ENCODE measurements at regions not wholly inside any gene's neighbourhood (a gene's known extent, or its start where the extent isn't known, plus 50 kb on each side); places are given as distances from the start of the nearest gene placed in this dataset.
A peak's percentile ranks its signal among the peaks of the same experiment; 100 is the strongest.

- DNase-seq = no peak
Observed at GRCh38 chr21:18191139-18191538, 53.5 kb upstream of the CHODL start.

DNA sequence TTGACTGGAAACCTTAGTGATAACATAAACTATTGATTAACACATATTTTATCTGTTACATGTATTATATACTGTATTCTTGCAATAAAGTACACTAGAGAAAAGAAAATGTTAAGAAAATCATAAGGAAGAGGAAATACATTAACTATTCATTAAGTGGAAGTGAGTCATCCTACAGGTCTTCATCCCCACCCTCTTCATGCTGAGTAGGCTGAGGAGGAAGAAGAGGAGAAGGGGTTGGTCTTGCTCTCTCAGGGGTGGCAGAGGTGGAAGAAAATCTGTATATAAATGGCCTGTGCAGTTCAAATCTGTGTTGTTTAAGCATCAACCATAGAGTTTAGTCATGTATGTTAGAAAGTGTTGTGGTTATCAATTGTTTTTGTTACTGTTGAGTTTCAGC, 66.1 kb upstream of the CHODL start:
- no peak for DNase-seq

- no peak for DNase-seq
Observed at GRCh38 chr21:18174370-18174769, 70.3 kb upstream of the CHODL start.

DNA sequence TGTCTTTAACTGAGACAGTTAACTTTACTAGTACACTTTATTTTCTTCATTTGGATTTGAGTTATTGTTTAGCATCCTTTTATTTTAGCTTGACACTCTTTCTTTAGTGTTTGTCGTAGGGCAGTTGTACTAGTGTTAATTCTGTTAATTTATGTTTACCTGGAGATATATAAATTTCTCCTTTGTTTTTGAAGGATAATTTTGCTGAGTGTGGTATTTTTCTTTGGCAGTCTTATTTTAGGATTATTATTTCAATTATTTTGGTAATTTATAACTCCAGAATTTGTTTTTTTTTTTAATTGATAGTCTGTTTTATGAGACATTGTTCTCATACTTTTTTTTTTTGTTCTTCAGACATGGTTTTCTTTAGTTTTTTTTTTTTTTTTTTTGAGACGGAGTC, 73.8 kb upstream of the CHODL start:
- no peak for DNase-seq

DNA sequence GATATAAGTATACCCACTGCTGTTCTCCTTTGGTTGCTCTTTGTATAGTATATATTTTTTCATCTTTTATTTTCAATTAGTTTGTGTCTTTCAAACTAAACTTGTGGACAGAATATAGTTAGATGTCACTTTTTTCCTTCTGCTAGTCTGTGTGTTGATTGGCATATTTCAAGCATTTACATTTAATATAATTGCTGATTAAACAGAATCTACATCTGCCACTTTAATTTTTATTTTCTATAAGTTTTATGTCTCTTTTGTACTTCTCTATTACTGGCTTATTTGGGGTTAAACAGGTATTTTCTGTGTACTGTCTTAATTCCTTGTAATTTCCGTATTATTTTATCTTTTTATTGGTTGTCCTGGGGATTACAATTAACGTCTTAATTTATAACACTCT, 74.4 kb upstream of the CHODL start:
- no peak for DNase-seq

GRCh38 chr21:18168108-18168507, 76.5 kb upstream of the CHODL start:
- no peak for DNase-seq

DNA sequence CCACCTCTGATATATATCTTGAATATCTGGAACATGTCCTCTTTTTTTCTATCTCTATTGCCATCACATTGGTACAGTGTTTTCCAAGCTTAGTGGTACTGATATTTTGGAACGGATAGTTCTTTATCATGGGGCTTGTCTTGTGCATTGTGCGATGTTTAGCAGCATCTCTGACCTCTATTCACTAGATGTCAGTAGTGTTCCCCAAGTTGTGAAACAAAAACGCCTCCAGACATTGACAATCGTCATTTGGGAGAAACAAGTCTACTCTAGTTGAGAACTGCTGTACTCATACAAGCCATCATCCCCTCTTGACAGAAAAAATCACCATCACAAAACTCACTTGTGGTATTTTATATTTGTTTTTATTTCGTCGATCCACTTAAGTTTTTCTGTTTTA, 79.7 kb upstream of the CHODL start:
- DNase-seq = no peak

DNA sequence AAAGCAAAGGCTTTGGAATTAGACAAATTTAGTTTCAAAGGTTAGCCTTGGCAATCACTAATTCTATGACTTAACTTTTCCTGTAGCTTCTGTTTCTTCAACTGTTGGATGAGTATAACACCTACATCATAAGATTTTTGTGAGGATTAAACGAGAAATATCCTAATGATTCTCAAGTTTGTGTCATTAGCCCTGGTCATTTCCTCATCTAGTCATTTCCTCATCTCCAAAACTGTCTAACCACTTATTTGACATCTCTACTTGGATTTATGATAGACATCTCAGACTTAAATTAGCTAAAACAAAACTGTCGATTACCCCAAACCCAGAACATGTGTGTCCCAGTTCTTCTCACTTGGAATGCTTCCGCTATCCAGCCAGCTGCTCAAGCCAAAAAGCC, 80.2 kb upstream of the CHODL start:
- no peak for DNase-seq

DNA sequence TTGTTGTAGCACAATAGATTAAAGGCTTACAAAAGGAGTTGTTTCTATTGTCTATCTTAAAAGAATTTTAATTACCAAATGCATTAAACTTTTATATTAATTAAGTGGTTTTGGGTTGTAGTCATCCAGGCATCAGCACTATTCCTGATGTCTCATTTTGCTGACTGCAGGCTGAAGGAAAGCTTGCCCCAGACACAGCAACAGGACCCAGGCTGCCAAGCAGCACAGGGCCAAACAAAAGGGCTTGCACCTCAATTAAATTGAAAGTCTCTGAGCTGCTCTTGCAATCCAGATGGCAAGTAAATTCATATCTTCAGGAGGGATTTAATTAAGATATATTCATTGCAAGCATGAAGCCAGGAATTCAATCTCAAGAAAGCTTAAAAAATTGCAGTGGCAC, 80.7 kb upstream of the CHODL start:
- no peak for DNase-seq

DNA sequence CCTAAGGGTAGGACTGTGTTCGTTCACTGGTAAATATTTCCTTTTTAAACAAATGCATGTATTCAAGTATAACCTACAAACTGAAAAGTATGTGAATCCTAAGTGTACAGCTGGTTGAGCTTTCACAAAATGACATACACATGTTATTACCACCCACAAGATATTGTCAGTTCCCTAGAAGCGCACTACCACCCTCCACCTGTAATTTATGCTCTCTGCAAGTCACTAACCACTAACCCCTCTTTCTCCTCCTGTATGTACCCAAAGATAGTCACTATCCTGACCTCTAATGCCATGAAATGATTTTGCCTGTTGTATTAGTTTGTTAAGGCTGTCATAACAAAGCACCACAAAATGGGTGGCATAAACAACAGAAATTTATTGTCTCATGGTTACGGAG, 82.8 kb upstream of the CHODL start:
- no peak for DNase-seq

DNA sequence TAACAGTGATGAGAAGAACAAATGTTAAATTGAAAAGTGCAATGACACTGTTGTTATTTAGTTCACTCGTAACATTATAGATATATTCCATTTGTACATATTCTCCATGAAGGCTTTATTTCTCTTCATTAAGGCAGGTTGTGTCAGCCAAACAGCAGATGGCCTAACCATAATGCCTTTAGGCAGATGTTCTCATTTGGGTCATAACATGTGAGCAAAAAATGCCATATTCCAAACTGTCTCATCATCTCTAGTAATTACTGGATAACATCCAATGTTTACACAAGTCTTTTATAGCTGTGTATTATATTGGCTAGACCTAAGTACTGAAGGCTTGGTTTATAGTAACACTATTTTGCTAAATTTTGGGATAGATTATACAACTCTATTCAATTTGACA, 87.2 kb upstream of the CHODL start:
- DNase-seq = no peak

- no peak for DNase-seq
Observed at GRCh38 chr21:18155508-18156193, 89.0 kb upstream of the CHODL start.

DNA sequence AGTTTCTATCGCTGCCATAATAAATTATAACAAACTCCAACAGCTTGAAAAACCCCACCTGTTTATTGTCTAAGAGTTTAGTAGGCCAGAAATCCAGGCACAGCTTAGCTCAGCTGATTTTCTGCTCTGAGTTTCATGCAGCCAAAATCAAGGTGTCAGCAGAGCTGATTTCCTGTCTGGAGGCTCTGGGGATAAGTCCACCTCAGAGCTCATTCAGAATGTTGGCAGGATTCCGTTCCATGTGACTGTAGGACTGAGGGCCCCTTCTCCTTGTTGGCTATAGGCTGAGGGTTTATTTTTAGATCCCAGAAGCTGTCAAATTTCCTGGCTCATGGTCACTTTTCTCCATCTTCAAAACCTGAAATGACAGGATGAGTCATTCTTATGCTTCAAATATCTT, 91.6 kb upstream of the CHODL start:
- DNase-seq = no peak

GRCh38 chr21:18152371-18152770, 92.3 kb upstream of the CHODL start:
- DNase-seq = no peak

DNA sequence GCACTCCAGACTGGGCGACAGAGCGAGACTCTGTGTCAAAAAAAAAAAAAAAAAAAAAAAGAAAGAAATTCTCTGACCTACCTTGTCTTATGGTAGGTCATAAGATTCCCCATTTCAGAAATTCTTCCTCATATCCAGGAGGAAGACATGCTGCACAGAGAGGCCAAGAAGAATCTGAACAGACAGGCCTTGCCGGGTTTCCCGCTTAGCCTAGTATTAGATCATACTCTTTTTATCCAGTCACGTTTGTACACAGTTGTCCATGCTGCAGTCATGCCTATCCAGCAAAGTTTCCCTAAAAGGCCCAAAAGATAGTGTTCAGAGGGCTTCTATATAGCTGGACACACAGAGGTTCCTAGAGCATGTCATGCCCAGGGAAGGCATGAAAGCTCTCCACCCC, 93.6 kb upstream of the CHODL start:
- no peak for DNase-seq

DNA sequence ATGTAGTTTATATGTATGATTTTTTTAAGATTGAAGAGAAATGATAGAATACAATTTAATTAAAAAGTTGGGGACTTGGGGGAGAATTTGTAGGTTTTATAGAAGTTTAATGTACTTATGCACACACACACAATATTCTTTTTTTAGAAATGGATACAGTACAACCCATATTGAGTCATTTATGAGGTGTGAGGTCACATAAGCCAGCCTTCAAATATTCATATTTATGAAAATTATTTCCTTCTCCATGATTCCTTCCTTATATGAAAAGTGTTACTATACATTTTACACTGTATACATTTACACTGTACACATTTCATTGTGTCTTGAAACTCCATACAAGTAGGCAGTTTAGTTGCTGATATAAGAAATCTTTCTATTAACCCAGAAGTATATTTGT, 96.2 kb upstream of the CHODL start:
- no peak for DNase-seq

DNA sequence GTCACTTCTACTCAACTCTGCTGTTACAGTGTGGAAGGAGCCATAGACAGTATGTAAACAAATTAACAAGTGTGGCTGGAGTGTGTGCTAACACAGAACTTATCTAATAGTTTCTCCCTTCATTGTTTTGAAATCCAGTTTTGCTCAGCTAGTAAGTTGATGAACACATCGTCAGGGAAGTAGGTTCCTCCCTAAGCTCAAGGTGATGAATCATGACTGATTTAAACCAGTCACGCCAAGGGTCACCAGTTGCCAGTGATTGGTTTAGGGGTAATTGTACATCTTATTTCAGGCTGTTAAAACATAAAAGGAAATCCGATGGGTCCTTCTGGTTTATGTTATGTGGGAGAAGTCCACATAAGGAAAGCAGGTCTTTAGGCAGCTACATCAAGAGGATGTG, 97.0 kb upstream of the CHODL start:
- peak; percentile 1 for DNase-seq

DNA sequence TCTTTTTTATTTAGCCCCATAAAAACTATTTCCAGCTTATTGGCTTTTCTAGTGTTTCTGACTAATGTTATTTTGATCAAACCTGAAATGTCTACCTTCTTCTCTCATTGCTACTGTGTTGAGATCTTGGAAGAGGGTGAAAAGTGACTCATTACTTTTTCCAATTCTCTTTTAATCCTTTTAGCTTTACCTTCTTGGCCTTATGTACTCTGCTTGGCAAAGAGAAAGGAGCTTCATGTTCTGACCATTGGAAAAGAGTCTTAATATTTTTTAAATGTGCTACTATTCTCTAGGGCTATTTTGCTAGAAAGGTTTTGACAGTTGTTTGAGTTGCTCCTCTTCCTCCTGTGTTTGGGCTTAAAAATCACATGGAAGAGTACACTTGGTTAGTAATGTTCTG, 97.8 kb upstream of the CHODL start:
- no peak for DNase-seq

- no peak for DNase-seq
Observed at GRCh38 chr21:18144339-18144738, 100.3 kb upstream of the CHODL start.

DNA sequence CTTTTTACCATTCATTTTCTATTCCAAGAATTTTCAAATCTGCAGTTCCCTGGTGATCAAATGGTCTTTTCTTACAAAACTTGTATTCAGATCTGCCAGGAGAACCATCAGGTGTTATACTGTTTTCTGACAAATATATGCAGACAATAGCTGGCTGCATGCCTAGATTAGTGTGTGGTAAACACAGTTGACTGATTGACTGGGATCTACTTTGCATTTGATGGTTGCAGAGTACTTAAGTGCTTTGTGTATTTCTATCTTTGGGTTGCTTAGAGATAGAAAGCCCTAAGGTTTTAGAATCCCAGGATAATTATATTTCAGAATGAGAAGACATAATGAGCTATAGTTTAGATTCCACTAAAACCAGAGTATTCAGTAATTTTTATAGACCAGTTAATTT, 102.0 kb upstream of the CHODL start:
- DNase-seq = peak; percentile 13

DNA sequence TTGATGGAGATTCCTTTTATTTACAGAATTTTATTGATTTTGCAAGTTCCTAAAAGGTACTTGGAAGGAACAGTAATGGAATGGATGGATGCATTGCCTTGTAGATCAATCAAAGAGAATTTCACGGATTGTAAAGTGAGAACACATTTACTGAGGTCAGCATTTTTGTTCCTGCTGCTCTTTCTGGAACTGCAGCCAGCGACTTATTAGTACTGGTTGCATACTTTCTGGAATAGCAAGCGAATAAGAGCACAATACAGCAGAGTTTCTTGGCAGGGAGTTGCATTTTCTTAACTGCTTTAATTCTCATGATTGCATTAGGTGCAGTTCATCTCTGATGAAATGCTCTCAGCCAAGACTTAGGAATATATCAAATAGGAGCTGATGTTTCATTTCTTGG, 106.1 kb upstream of the CHODL start:
- no peak for DNase-seq

GRCh38 chr21:18129526-18129925, 115.1 kb upstream of the CHODL start:
- no peak for DNase-seq

DNA sequence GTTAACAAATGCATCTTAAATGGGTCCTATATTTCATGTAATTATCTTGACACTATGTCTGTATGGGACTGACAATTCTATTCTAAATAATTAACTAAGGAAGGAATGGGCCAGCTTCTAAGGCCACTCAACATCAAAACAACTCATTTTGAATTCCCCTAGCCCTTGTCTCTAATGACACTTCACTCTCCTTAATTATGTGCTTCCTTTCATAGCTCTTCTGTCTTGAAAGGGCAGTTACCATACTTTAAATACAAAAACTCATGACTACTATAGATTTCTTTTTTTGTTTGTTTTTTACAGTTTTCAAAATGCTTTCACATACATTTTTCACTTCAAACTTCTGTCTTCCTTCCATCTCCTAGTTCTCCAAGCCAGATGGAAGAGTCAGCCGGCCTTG, 126.1 kb upstream of the CHODL start:
- no peak for DNase-seq

GRCh38 chr21:18117176-18117575, 127.5 kb upstream of the CHODL start:
- DNase-seq = no peak

DNA sequence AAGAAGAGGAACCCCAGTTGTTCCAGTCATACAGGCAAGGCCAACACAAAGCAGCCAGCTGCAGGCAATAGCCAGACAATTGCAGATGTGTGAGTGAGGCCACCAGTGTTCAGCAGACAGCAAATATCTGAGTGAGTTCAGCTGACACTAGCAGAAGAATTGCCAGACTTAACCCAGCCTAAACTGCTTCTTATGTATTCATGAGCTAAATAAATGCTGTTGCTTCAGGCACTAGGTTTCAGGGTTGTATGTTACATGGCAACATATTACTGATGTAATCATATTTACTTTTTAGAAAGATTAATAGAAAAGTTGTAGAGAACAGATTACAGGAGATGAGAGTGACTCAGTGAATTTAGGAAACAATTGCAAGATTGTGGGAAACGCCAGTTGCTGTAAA, 129.8 kb upstream of the CHODL start:
- no peak for DNase-seq

GRCh38 chr21:18104802-18105201, 139.8 kb upstream of the CHODL start:
- no peak for DNase-seq
